Right lobe of liver (tissue), 4 donors: ENCODE measurements at regions not wholly inside any gene's neighbourhood (a gene's known extent, or its start where the extent isn't known, plus 50 kb on each side); places are given as distances from the start of the nearest gene placed in this dataset.

Experiments
- CTCF ChIP-seq, 4 donors: fragments of 200-600 bp in 3 of 4; fragments of 450-650 bp in 1 of 4; IDR thresholded peaks; one replicate each; pipeline versions ENCODE4 v1.5.1 to v1.8.0; 2016 to 2022; ENCODE audit warnings: antibody characterized with exemption in 4 of 4, mild to moderate bottlenecking in 2 of 4
- POLR2A ChIP-seq: fragments of 450-650 bp; IDR thresholded peaks from one replicate; pipeline ENCODE4 v1.6.1; 2017; ENCODE audit warnings: antibody characterized with exemption, mild to moderate bottlenecking
- donor health status: DM: no; HTN: no; CAD: no.
- donor health status: DM: no; HTN: no; CAD: no.
- donor health status: DM: no; HTN: yes; CAD: no.

GRCh38 chr19:30690935-30691818 is 319.0 kb downstream of the ZNF536 start:
- TF ChIP-seq CTCF (IDR thresholded peaks at IDR 0.05) (no peak), POLR2A (no peak)
